Stimulated activated CD4-positive, alpha-beta T cell treated with anti-CD3 and anti-CD28 coated beads, Interleukin-1b, Interleukin-23, amount 100 ng/mL, for 1 hour (primary cell): ENCODE measurements at regions not wholly inside any gene's neighbourhood (a gene's known extent, or its start where the extent isn't known, plus 50 kb on each side); places are given as distances from the start of the nearest gene placed in this dataset.

Experiments
- DNase-seq, 2 donors: peaks; one replicate each; pipeline ENCODE4 v3.0.0-alpha.2; 2020; ENCODE audit warnings: low read depth in 2 of 2

DNA sequence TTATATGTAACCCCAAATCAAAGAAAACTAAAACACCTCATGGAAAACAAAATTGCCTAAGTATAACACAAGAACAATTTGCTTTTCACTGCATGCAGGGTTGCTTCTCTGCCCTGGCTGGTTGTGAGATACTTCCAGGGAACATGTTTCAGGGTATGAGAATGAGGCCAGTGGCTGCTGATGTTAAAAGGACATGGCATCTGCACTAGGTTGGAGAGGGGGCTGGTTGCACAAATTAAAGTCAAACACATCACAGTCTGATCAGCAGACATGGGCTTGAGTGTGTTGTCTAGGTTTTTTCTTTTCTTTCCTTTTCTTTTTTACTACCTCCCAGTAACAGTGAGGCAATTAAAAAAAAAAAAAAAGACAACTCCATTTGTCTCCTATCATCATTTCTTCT, 374.9 kb downstream of the MCTP2 start:
- no peak for DNase-seq

DNA sequence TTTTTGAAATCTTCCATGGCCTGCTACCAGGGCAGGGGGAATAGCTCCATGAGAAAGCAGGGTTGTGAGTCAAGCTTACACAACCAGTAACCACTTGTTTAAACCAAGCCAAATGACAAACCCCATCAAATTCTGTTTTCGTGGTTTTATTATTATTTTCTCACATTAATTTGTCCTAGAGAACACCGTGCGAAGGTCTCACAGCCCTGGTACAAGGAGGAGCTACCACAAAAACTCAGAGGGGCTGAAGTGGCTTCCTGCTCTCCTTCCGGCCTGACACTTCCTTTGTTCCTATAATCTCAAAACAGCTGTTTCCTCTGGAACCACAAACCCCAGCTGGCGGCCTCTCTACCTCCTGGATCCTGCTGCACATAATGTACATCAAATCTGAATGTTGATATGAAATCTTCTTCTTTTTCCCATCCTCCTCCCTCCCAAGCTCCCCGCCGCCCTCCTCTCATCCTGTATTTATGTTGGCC, 375.9 kb downstream of the MCTP2 start:
- DNase-seq: no peak

DNA sequence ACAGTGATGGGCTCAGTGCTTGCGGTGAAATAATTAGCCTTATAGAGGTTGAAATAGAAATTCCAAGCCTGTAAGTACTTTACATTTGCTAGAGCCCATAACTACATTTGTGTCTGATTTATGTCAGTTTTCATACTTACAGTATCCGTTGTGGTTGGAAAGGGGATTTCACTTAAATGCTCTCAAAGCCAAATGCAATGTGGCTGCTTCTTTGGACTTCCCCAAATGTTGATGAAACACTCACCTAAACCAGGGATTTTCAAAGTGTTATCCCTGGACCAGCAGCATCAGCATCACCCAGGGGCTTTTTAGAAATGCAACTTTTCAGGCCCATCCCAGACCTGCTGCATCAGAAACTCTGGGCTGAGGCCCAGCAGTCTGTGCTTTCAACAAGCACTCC, 378.7 kb downstream of the MCTP2 start:
- DNase-seq: no peak

DNA sequence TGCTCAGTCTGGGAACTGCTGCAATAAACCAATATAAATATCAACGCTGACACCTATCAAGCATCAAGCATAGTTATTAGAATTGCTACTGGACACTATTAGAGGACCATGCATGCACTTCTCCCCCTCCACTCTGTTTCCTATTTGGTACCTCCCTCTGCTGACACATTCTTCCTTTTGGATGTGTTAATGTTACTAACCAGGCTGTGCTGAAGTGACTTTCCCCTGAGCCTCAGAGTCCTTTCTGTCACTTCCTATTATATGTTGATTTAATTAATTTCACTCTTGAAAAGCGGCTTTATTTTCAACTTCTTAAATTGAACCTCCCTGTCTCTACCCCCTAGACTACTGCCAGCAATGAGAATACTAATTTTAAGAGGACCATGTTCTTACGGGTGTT, 379.1 kb downstream of the MCTP2 start:
- no peak for DNase-seq

DNA sequence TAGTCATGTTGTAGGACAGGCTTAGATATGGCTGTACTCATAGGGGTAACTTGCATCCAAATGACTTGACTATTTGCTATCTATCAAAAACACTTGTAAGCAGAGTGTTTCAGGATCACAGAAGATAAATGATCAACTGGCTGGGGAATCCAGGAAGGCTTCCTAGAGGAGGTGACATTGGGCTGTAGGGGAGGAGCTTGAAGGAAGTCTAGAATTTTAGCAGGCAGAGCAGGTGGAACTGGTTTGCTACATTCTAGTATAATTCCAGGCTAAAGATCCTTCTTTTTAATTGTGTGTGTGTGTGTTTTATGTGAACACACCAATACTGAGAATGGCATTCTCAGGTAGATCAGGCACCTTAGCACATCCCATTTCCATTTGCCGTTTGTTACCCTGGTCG, 380.3 kb downstream of the MCTP2 start:
- DNase-seq: no peak

DNA sequence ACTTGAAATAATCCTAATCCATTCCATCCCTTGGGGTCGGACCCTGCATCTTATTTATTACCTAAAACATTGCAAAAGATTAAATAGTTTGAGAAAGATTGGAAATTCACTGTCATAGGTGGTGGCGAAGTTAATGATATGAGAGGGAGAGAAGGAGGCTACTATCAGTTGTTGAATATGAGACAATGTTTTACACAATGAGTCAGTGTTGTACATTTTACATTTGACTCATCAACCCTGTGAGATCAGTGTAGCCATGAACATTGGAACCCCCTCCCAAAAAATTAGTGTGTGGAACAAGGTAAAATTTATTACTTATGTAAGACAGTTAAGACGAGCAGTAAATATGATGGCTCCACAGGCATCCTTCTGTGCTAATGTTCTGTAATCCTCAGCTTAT, 384.3 kb downstream of the MCTP2 start:
- DNase-seq: no peak

DNA sequence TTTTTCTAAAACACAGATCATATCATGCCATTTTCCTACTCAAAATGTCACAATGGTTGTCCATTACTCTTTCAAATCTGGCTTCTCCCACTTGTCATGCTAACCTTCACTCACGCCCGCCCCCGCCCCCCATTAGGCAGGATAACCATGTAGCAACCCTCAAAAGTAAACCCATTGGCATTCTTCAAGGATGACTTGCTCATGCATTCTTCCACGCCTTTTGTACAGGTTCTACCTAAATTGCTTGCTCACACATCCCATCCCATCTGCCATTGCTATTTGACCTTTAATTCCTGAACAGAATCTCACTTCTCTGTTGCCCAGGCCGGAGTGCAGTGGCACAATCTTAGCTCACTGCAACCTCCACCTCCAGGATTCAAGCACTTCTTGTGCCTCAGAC, 389.3 kb downstream of the MCTP2 start:
- DNase-seq: no peak

DNA sequence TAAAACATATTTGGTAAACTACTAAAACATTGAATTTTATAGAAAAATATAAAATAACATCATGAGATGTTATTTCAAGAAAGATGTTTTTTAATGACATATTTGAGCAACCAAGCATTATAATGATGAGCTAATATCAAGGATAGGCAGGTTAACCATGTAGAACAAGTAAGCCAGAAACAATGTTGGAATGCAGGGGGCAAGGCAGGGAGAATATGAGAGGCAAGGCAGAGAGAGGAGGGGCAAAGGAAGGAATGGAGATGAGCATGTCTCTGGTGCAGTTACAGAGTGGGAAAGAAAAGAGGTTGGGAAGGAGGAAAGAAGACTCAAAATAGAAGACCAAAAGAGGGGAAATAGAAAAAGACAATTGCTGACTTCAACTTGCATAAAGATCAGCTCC, 390.4 kb downstream of the MCTP2 start:
- no peak for DNase-seq

DNA sequence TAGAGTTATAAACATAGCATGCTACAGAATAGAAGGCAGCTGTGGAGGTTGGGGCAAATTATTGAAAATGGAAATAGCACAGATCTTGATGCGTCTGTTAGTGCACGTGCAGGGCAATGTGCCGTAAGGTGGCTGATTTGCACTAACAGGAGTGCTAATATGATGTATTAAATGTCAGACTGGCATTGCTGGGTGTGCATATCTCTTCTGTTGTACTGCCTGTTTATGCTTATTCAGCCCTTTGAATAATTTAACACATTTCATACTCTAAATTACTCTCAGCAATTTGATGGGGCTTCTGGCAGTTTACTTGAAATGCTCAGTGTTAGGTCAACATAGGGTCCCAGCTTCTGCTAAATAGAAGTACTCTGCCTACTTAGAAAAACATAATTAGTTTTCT, 395.6 kb downstream of the MCTP2 start:
- DNase-seq: no peak

DNA sequence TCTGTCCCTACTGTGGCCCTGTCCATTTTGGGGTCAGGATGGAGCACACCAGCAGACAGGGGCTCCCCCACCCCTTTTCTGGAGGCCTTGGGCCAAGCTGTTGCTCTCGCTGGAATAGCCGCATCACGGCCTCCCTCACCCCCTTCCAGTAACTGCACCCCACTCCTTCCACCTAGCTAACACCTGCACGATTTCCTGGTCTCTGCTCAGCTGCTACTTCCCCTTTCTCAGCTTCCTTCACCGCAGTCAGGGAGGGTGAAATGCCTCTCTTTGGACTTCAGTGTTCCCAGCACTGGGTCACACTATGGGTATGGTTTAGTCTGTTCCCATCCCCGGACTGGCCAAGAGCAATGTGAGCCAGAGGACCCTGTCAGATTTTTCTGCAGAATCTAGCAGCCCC, 400.2 kb downstream of the MCTP2 start:
- DNase-seq: no peak

DNA sequence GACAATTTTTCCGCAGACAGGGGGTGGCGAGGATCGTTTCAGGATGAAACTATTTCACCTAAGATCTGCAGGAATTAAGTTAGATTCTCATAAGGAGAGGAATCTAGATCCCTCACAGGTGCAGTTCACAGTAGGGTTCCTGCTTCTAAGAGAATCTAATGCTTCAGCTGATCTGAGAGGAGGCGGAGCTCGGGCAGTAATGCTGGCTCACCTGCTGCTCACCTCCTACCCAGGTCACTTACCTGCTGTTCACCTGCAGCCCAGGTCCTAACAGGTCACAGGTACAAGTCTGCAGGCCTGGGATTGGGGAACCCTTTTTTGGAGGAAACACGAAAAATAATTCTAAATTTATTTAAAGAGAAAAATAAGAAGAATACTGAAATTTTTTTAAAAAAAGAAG, 406.8 kb downstream of the MCTP2 start:
- no peak for DNase-seq

DNA sequence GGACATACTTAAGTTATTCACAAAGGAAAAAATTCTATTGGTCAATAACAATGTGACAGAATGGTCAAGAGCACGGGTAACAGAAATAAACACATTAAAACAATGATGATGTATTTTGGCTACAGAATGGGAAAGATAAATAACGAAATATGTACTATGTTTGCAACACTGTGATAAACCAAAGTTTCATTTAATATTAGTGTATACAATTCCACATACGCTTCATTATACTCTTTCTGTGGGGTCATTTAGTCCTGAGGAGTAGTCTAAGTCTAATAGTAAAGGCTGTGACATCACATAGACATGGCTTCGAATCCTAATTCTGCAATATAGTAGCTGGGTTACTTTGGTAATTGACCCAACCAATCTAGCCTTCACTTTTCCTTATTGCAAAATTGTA, 408.3 kb downstream of the MCTP2 start:
- no peak for DNase-seq

DNA sequence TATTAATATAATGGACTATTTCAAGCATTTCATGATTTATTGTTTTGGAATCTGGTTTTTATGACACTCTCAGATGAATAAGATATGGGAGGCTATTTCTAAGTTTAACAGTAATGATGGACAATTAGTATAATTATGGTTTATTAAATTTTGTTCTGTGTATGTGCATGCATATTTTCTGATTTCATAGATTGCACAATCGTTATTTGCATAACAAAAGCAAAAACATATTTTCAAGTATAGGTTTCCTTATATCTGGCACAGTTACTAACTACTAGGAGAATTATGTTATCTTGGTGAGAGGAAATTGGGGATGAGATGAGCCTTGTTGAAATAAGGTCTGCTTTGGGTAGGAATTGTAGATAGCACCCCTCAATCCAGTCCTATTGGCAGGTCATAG, 413.1 kb downstream of the MCTP2 start:
- no peak for DNase-seq

DNA sequence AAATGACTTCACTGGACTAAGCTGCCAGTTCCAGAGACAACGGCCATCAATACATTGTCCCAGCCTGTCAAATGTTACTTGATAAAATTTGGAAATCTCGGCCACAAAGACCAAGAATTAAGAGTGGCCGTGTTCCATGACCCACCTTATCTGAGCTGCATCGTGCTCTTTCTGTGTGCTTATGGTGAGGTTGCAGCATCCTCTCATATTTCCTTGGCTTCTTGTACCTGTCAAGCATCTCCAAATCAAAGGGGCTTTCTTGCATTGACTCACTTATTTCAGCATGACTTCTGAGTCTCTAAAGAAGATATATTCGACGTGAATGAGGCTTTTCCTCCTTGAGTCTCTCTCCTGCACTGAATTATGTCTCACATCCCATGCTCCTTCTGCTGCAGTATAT, 421.7 kb downstream of the MCTP2 start:
- no peak for DNase-seq

DNA sequence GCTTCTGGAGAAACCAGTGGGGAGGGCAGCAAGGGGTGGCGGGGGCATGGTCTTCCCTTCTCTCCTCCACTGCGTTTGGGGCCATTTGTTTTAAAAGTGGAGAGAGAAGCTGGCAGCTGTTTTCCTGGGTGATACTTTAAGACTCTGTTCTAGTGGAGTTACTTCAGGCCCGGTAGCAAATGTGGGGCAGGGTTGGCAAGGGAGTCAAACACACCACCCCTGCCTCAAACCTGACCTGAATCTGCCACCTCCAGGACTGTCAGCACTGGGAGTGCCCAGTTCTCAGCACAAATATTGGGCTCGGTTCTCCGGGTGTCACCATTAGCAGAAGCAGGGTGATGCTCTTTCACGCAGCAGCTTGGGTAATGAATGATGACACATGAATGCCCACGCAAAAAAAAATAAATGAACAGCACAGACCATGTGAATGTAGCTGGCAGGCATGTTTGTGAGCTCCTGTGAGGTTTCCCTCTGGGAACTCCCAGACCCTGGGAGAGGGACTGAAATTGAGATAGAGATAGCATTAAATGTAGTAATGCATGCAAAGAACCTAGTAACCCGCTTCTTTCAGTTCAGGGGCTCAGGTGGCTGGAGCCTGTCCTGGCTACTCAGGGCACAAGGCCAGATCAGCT, 424.0 kb downstream of the MCTP2 start:
- no peak for DNase-seq

DNA sequence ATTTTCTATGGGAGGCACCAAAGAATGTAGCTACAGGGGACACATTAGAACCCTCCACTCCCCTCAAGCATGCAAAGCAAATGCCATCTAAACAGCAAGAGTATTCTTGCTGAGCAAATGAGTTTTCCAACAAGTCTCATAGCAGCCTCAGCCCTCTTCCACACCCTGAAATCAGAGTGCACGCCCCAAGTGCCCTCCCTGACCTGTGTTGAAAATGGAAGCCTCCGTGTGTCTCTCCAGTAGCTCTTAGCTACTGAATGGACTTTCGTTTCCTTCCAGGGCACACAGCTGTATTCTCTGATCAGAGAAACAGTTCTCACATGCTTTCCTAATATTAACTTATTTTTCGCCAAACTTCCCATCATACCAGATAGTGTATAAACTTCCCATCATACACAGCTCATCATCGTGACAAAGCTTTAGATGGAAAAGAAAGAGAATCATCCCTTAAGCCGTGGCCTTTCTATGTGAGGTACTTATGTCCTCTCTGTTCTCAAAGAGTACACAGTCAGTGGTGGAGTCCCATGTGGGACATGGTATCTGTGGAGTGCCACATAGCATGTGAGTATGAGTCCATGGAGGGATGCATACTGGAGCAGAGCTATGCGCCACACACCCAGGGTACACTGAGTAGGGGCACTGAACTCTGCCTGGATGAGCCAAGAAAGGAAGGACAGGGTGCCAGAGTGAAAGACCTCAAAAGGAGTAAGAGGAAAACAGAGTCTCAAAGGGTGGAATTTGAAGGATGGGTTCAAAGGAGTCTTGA, 434.5 kb downstream of the MCTP2 start:
- DNase-seq: no peak

DNA sequence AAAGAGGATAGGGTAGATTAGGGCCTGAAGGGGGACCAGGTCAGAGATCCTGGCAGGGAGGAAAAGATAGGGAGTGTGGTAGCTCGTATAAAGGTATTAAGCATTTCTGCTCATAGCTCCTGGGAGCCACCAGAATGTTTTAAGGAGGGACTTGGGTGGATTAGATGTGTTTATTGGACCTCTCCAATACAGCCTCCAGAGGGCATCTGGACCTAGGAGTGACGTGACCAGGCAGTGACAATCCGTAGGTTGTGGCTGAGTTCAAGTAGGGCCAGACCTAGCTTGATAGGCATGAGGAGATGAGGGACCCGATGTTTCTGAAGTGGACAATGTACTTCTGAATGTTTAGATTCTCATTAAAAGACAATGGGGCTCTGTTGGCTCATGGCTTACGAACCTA, 435.2 kb downstream of the MCTP2 start:
- DNase-seq: no peak

DNA sequence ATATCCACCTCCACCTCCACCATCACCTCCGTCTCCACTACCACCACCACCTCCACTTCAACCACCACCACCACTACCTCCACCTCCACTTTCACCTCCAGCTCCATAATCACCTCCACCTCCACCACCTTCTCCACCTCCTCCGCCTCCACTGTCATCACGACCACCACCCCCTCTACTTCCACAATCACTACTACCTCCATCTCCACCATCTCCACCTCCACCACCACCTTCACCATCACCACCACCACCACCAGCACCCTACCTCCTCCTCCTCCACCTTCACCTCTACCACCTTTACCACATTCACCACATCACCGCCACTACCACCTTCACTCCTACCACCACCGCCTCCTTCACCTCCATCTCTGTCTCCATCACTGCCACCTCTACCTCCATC, 435.7 kb downstream of the MCTP2 start:
- DNase-seq: no peak

DNA sequence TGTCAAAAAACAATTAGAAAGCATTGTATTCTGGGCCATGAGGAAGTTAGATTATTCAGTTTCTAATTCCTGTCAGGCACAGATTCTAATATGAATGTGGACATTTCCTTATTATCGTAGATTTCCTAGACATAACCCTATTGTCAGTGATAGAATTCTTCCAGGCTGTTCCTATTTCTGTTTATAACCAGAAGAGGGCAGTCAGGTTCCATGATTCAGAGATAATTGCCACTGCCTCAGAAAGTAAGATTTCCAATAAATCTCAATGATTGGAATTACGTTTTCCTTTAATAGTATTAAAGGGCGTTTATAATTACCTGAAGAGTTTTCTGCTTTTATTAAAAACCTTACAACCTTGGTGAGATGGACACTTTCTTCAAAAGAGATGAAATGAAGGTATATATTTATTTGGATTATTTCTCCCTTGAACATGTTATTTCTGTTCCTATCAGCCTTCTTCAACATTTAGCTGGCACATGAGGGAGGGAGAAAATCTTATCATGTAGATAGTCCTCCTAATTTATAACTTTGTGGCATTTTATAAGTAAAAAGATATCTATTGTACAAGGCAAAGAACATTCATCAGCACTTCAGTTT, 439.2 kb downstream of the MCTP2 start:
- DNase-seq: no peak

DNA sequence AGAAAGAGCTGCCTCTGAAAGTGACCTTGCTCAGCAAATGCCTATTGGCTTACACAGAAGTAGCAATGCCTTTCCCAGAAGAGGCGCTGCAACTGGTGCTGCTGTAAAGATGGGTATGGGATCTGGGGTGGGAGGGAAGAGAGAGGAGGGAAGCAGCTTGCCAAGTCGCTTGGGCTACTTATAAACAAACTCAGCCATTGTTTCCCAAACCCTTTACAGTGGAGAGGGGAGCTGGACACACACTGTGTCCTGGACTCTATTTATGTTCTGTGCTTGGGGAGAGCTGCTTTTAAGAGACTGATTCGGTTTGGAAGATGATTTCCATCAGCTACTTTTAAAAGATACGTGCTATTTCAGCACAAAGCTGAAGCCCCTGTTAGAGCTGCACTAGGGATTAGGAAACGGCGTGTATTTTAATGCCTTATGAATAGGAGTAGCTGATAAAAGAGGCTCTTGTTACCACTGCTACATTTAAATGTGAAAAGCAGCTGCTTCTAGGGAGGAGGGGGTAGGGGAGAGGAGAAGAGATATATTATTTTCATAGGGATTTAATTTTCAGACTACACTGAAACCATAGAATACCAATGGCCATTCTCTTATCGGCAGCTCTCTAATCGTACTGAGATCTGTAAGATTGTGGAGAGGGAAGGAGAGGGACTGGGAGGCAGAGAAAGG, 440.6 kb downstream of the MCTP2 start:
- DNase-seq: no peak

DNA sequence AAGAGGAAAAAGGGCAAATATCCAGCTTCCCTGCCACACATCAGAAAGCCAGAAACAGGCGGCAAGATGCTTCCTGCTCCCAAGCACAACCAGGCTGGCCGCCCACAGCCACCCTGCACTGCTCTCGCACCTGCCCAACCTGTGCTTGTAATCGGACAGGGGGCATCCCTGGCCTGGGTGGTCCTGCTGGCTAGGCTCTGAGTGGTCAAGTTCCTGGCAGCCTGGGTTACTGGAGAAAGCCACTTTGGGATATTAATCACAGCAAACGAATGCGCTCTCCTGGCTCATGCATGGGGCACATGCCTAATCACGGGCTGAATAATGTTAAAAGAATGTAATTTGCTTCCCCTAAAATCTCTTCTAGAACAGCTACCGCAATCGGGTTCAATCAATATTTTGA, 442.4 kb downstream of the MCTP2 start:
- DNase-seq: no peak

DNA sequence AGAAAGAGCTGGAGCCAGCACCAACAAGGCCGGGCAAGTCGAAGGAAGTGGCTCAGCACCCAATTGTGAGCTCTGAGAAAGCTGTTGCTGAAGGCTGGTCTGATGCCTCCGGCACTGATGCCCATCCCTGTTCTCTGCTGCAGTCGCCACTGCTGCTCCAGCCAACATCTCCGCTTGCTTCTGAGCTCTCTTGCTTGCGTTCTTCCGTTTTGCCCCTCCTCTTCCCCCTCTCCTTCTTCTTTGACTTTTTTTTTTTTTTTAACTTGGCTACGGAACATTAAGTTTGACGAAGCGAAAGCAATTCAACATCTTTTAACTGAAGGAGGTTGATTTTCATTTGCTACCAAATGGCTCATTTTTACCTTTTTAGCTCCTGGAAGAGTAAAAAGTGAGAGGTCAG, 442.9 kb downstream of the MCTP2 start:
- DNase-seq: no peak
